ENCODE measurements at regions not wholly inside any gene's neighbourhood (a gene's known extent, or its start where the extent isn't known, plus 50 kb on each side); places are given as distances from the start of the nearest gene placed in this dataset.

- peak; percentile 18; the same call in 1 of the 2 replicates for TF ChIP-seq CTCF (IDR thresholded peaks at IDR 0.05; ENCODE audit: low read depth, low read length)
- TF ChIP-seq EZH2phosphoT487 (IDR thresholded peaks at IDR 0.05; ENCODE audit: low read depth), result 0 out of 2 replicates have a peak, but pooled peaks have one; percentile 16
Measured at GRCh38 chr13:79226938-79227337, 179.1 kb downstream of the RBM26 start.

All from OCI-LY3 (cell line).